Tibial nerve (tissue), 4 donors: ENCODE measurements at regions not wholly inside any gene's neighbourhood (a gene's known extent, or its start where the extent isn't known, plus 50 kb on each side); places are given as distances from the start of the nearest gene placed in this dataset.

Source experiments
- DNase-seq, 2 donors: peaks; one replicate each; pipeline ENCODE4 v3.0.0-alpha.2; 2019; ENCODE audit warnings: low spot score in 2 of 2
- H3K27ac ChIP-seq, 4 donors: fragments of 200-600 bp; sonication (generic) in 3 of 4; one replicate each; pipeline ENCODE4 v1.5.1; 2017 to 2019; ENCODE audit warnings: mild to moderate bottlenecking in 1 of 4
- H3K27me3 ChIP-seq, 2 donors: fragments of 200-600 bp; sonication (generic) in 1 of 2; one replicate each; pipeline versions ENCODE4 v1.5.1 to v1.6.0; 2017 to 2019
- H3K36me3 ChIP-seq, 3 donors: fragments of 200-600 bp; sonication (generic); one replicate each; pipeline ENCODE4 v1.5.1; 2018 to 2019
- H3K4me1 ChIP-seq, 4 donors: fragments of 200-600 bp; sonication (generic) in 3 of 4; one replicate each; pipeline ENCODE4 v1.5.1; 2017 to 2019
- H3K4me3 ChIP-seq, 4 donors: fragments of 200-600 bp; sonication (generic) in 3 of 4; one replicate each; pipeline ENCODE4 v1.5.1; 2017 to 2019; ENCODE audit warnings: mild to moderate bottlenecking in 1 of 4, moderate library complexity in 1 of 4
- H3K9me3 ChIP-seq, 4 donors: fragments of 200-600 bp; sonication (generic) in 3 of 4; one replicate each; pipeline ENCODE4 v1.5.1; 2017 to 2019
- CTCF ChIP-seq, 5 experiments: fragments of 200-600 bp in 3 of 5; fragments of 450-650 bp in 2 of 5; sonication (generic) in 3 of 5; IDR thresholded peaks; one replicate each; pipeline ENCODE4 v1.5.1; 2016 to 2019; ENCODE audit warnings: antibody characterized with exemption in 5 of 5, mild to moderate bottlenecking in 3 of 5, moderate library complexity in 2 of 5
- EP300 ChIP-seq, 2 donors: sonication (generic); formaldehyde crosslinking; IDR thresholded peaks; one replicate each; pipeline ENCODE4 v1.6.1; 2017; ENCODE audit warnings: antibody characterized with exemption in 2 of 2, mild to moderate bottlenecking in 1 of 2
- POLR2A ChIP-seq, 2 donors: fragments of 450-650 bp; IDR thresholded peaks; one replicate each; pipeline ENCODE4 v1.6.1; 2017; ENCODE audit warnings: antibody characterized with exemption in 2 of 2, mild to moderate bottlenecking in 2 of 2, moderate library complexity in 2 of 2
- WGBS, 2 donors: methylation state at CpG; one replicate each; pipeline ENCODE4 v1.1.5; 2018; 5-methylcytosine and 5-hydroxymethylcytosine counted together

GRCh38 chr2:10985260-10985659 is 73.5 kb downstream of the KCNF1 start:
- Histone ChIP-seq H3K9me3 (no peaks in the 10 kb centered on the region), H3K4me1 (peaks cover 0 to 4% (median 2%) of the 10 kb centered on the region in 4 donors), H3K4me3 (no peak overlapping the region), H3K27ac (no peak overlapping the region), H3K36me3 (no peaks in the 10 kb centered on the region), H3K27me3 (no peaks in the 10 kb centered on the region)
- WGBS, 2 donors = 28 to 37% methylated on average over 6 of the region's 6 CpGs
- DNase-seq = no peak
- TF ChIP-seq POLR2A (IDR thresholded peaks at IDR 0.05) (no peak), CTCF (IDR thresholded peaks at IDR 0.05) (no peak), EP300 (IDR thresholded peaks at IDR 0.05) (no peak)

- 89 to 96% methylated on average over 9 of the region's 9 CpGs for WGBS, 2 donors
- H3K9me3 ChIP-seq = no peaks in the 10 kb centered on the region
- no peak overlapping the region for H3K4me3 ChIP-seq
- H3K27ac ChIP-seq = no peak overlapping the region
- no peaks in the 10 kb centered on the region for H3K36me3 ChIP-seq
- peaks cover 0 to 4% (median 2%) of the 10 kb centered on the region in 4 donors for H3K4me1 ChIP-seq
- no peak for TF ChIP-seq EP300 (IDR thresholded peaks at IDR 0.05)
- no peak for TF ChIP-seq POLR2A (IDR thresholded peaks at IDR 0.05)
- no peak for TF ChIP-seq CTCF (IDR thresholded peaks at IDR 0.05)
- no peak for DNase-seq
- no peaks in the 10 kb centered on the region for H3K27me3 ChIP-seq
These were observed 74.3 kb downstream of the KCNF1 start for GRCh38 chr2:10985901-10986535.

GRCh38 chr2:10987439-10987838 is 75.7 kb downstream of the KCNF1 start:
- Histone ChIP-seq H3K4me3 (no peak overlapping the region), H3K36me3 (no peaks in the 10 kb centered on the region), H3K27ac (no peak overlapping the region), H3K9me3 (no peaks in the 10 kb centered on the region), H3K27me3 (no peaks in the 10 kb centered on the region), H3K4me1 (peaks cover 0 to 4% (median 2%) of the 10 kb centered on the region in 4 donors)
- 75 to 82% methylated on average over 2 of the region's 2 CpGs for WGBS, 2 donors
- DNase-seq = no peak
- TF ChIP-seq CTCF (IDR thresholded peaks at IDR 0.05) (no peak), EP300 (IDR thresholded peaks at IDR 0.05) (no peak), POLR2A (IDR thresholded peaks at IDR 0.05) (no peak)

GRCh38 chr2:10987861-10988260 is 76.1 kb downstream of the KCNF1 start:
- no peak for DNase-seq
- Histone ChIP-seq H3K36me3 (no peaks in the 10 kb centered on the region), H3K9me3 (no peaks in the 10 kb centered on the region), H3K27me3 (no peaks in the 10 kb centered on the region), H3K4me1 (peaks cover 0 to 4% (median 2%) of the 10 kb centered on the region in 4 donors), H3K27ac (no peak overlapping the region), H3K4me3 (no peak overlapping the region)
- TF ChIP-seq CTCF (IDR thresholded peaks at IDR 0.05) (no peak), EP300 (IDR thresholded peaks at IDR 0.05) (no peak), POLR2A (IDR thresholded peaks at IDR 0.05) (no peak)
- 95 to 98% methylated on average over 3 of the region's 3 CpGs for WGBS, 2 donors

GRCh38 chr2:10989151-10989550 is 77.4 kb downstream of the KCNF1 start:
- Histone ChIP-seq H3K27me3 (no peaks in the 10 kb centered on the region), H3K4me1 (peaks cover 0 to 4% (median 2%) of the 10 kb centered on the region in 4 donors), H3K36me3 (no peaks in the 10 kb centered on the region), H3K27ac (no peak overlapping the region), H3K9me3 (no peaks in the 10 kb centered on the region), H3K4me3 (no peak overlapping the region)
- no peak for TF ChIP-seq CTCF (IDR thresholded peaks at IDR 0.05)
- TF ChIP-seq EP300 (IDR thresholded peaks at IDR 0.05) = no peak
- TF ChIP-seq POLR2A (IDR thresholded peaks at IDR 0.05) = no peak
- 79 to 86% methylated on average over 4 of the region's 4 CpGs for WGBS, 2 donors
- no peak for DNase-seq
